HG03442 (cell line): ENCODE measurements at regions not wholly inside any gene's neighbourhood (a gene's known extent, or its start where the extent isn't known, plus 50 kb on each side); places are given as distances from the start of the nearest gene placed in this dataset.

Source experiments
- ATAC-seq: cut with Tn5 transposase; IDR thresholded peaks from one replicate; pipeline ENCODE4 v1.9.1; 2021; ENCODE audit warnings: mild to moderate bottlenecking, moderate library complexity; ENCODE audit not compliant: unreplicated experiment

GRCh38 chr2:226446406-226447001 is 353.1 kb downstream of the IRS1 start:
- ATAC-seq = no peak

- ATAC-seq = no peak
Observed at GRCh38 chr2:226445216-226445861, 354.3 kb downstream of the IRS1 start.

DNA sequence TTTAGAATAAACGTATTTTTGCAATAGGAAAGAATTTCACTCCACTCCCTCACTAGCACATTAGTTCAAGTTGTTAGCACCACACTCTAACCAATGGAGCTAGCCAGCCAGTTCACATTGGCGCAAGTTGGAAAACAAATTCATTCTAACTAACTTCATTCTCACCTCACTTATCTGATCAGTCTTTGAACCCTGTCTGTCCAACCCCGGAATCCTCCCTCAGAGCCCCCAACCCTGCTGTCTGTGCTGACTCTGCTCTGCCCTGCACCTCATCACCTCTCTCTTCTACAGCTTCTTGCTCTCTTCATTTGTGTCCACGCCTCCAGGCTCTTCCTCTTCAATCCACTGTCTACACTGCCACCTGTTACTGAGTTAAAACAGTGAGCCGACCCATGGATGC is 356.5 kb downstream of the IRS1 start:
- no peak for ATAC-seq

DNA sequence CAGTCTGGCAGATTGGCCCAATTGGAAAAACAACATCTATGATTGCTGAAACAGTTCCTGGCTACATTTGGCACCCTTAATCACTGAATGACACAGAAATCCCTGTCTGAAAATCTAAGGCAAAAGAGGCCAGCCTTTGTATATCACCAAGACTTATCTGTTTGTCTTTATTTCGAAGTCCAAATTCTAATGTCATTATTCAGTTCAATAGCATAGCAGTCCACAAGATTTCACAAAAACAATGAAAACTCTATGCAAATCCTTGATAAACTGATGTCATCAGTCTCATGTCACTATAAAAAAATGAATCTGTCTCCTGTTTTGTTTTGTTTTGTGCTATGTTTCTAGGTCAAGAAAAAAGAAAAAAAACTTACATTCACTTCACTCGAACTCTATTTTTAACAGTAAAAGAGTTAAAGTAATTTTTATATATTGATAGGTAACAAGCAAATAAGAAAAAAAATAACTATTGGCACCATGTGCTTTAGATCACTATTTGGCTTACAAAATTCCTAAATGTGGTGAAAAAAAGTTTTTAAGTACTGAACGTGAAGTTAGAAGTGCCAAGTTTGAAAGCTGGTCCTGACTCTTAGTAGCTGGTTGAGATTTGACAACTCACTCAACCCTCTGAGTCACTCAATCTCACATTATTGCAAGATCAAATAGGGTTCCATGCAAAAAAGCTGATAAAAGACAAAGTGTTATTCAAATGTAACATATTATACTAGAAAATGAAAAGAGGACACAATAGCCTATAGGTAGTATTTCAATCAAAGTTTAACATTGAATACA is 359.3 kb downstream of the IRS1 start:
- ATAC-seq = no peak

DNA sequence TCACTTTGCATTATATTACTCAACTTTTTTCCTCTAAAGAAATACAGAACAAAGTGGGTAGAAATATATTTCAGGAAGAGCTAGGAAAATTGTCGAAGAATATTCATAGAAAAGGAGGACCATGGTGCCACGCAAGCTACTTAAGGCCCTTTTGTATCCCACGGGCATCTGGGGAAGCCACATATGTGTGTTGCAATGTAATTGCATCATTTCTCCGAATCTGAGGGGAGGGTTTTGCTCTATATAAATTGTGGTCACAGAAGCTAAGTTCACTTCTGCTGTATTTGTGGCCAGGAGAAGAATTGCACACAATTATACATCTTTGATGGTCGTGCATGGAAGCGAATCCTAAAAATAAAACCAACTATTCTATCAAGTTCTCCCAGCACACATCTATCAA is 360.3 kb downstream of the IRS1 start:
- ATAC-seq = no peak

- ATAC-seq = no peak
Observed at GRCh38 chr2:226435146-226435545, 364.5 kb downstream of the IRS1 start.

DNA sequence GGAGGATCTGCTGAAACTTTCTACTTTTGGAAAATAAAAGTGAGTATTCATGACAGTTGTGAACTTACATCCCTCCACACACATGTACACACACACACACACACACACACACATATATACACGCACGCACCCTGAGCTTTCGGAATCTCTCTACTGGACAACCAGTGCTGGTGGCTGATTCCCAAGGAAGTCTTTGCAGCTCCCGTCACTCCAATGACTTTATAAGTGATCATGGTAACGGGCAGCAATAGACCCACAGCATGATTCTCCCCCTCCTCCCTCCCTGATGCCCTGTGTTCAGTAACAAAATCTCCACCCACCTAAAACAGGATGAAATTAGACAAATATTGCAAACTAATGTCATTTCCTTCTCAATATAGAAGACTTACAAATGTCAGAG is 364.9 kb downstream of the IRS1 start:
- no peak for ATAC-seq

- ATAC-seq = no peak
Observed at GRCh38 chr2:226431288-226431948, 368.2 kb downstream of the IRS1 start.

GRCh38 chr2:226429476-226429875 is 370.1 kb downstream of the IRS1 start:
- ATAC-seq = no peak

- ATAC-seq = no peak
Observed at GRCh38 chr2:226427538-226428307, 371.9 kb downstream of the IRS1 start.

GRCh38 chr2:226426292-226426736 is 373.3 kb downstream of the IRS1 start:
- no peak for ATAC-seq

DNA sequence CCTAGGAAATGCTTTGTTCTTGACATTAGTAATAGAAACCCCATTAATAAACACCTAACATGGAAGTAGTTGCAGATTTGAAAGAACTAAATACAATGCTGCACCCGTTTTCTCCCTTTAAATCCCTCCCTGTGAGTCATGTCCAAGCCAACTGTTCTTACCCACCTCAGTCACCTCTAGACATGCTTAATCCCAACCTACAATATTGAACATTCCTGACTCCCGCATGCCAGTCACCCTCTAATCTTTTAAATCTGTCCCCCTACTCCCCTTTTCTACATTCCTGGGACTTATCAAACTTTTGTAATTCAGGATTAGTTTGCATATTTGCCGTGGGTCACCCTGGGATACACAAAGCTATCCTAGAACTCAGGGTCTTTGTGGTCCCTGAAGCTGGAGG is 374.6 kb downstream of the IRS1 start:
- no peak for ATAC-seq

DNA sequence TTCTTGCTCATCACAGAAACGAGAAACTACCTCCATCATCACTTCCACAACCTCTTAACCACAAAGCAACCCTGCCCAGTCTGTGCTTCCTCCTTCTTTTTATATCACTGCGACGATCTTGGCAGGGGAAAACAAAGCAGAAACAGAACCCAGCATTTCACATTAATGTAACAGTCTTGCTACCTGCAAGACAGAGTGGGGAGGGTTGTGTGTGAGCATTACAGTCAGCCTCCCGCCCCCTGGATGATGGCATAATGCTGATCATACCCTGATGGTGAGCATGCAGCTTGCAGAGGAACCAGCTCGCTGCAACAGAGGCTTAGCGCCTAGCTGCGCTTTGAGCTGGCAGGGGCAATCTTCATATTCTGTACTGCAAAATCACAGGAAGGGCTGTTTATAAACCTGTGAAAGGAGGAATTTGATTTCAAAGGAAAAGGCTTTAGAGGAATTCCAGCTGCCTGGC is 376.1 kb downstream of the IRS1 start:
- ATAC-seq = peak; percentile 73

- ATAC-seq = no peak
Observed at GRCh38 chr2:226420646-226421045, 379.0 kb downstream of the IRS1 start.

DNA sequence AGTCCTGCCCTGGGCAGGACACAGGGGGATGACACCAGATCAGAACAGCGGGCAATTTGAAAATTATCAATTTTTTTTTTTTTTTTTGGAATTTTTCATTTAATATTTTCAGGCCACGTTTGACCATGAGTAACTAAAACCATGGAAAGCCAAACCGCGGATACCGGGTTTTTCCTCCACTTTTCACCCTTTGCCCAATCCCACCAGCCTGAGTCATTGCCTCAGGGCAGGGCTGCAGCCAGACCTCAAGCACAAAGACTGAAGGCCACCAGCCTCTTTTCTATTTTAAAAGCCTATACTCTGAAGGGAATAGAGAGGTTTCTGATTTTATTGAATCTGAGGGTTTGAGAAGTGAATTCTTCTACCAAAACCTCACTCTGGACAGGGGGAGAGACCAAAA is 381.1 kb downstream of the IRS1 start:
- no peak for ATAC-seq

DNA sequence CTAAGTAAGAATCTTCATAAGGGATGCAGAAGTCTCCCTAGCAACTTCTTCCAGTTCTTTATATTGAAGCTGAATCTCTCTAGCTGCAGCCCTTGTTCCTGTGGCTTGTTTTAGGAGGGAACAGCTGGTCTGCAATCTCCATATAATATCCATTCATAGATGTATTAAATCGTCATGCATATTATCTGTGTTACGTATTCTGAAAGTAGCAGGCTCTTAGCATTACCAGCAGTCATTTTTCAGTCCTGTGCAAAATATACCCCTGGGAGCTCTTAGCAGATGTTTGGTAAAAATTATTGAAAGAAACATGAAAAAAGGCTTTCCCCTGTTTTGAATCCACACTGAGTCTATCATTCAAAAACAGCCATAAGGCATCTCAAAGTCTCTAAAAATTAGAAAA is 385.3 kb downstream of the IRS1 start:
- ATAC-seq = no peak

- ATAC-seq = no peak
Observed at GRCh38 chr2:226413498-226414130, 386.0 kb downstream of the IRS1 start.

DNA sequence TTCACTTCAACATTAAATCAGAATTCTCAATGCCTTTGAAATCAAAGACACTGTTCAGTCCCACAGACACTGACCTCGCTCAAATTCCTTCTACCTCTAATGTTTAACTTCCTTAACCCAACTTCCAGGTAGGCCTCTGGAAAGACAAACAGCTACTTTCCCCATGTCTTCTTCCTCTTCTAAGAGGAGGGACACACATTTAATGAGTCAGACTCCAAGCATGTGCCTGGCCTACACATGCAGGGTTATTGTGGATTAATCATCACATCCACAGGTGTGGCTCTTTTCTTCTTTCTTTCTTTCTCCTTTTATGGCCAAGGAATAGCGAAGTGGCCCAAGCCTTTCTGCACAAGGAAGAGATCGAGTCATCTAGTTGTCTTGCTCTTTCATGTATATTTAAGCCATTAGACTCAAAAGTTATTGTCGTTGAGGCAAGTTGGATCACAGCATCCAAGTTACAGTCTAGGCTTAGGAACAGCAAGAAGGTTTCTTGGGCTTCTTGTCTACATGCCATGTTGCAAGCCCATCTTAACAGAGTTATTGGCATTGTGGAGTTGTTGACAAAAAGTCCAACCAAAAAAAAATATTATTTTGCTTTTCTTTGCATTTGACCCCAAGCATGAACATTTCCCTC is 387.8 kb downstream of the IRS1 start:
- ATAC-seq = no peak

GRCh38 chr2:226411205-226411604 is 388.4 kb downstream of the IRS1 start:
- no peak for ATAC-seq
